Gastroesophageal sphincter (tissue), 4 donors: ENCODE measurements at regions not wholly inside any gene's neighbourhood (a gene's known extent, or its start where the extent isn't known, plus 50 kb on each side); places are given as distances from the start of the nearest gene placed in this dataset.

Source experiments
- ATAC-seq: fragments of 150-250 bp; one replicate; pipeline ENCODE4 v1.9.1; 2016; ENCODE audit warnings: mild to moderate bottlenecking, moderate library complexity
- H3K27ac ChIP-seq, 4 donors: fragments of 200-600 bp; sonication (generic) in 3 of 4; 1 replicate in 3 of 4; 2 replicates in 1 of 4; pipeline ENCODE4 v1.5.1; 2016 to 2019
- H3K27me3 ChIP-seq: fragments of 200-600 bp; sonication (generic); one replicate; pipeline ENCODE4 v1.5.1; 2019
- H3K36me3 ChIP-seq, 2 donors: fragments of 200-600 bp; sonication (generic); one replicate each; pipeline ENCODE4 v1.5.1; 2019; ENCODE audit warnings: control low read depth in 1 of 2
- H3K4me1 ChIP-seq, 3 donors: fragments of 200-600 bp; sonication (generic); 1 replicate in 2 of 3; 2 replicates in 1 of 3; pipeline ENCODE4 v1.5.1; 2016 to 2019; ENCODE audit warnings: control low read depth in 2 of 3
- H3K4me3 ChIP-seq, 2 donors: fragments of 200-600 bp; sonication (generic); one replicate each; pipeline ENCODE4 v1.5.1; 2019; ENCODE audit warnings: mild to moderate bottlenecking in 1 of 2, moderate library complexity in 1 of 2
- H3K9me3 ChIP-seq, 3 donors: fragments of 200-600 bp; sonication (generic); one replicate each; pipeline ENCODE4 v1.5.1; 2017 to 2019; ENCODE audit warnings: control low read depth in 2 of 3
- EP300 ChIP-seq: sonication (generic); formaldehyde crosslinking; IDR thresholded peaks from one replicate; pipeline ENCODE4 v1.6.1; 2017; ENCODE audit warnings: antibody characterized with exemption, mild to moderate bottlenecking
- POLR2A ChIP-seq, 2 donors: fragments of 450-650 bp; IDR thresholded peaks; one replicate each; pipeline ENCODE4 v1.6.1; 2017; ENCODE audit warnings: antibody characterized with exemption in 2 of 2, mild to moderate bottlenecking in 2 of 2, moderate library complexity in 1 of 2
- POLR2AphosphoS5 ChIP-seq: sonication (generic); formaldehyde crosslinking; IDR thresholded peaks from one replicate; pipeline ENCODE4 v1.6.1; 2017; ENCODE audit warnings: antibody characterized with exemption
- WGBS, 2 donors: methylation state at CpG; one replicate each; pipeline ENCODE4 v1.1.5; 2018; ENCODE audit warnings: low coverage in 1 of 2; 5-methylcytosine and 5-hydroxymethylcytosine counted together
- TF ChIP-seq, protein P1 (sequence below), 4 experiments: fragments of 200-600 bp in 2 of 4; fragments of 450-650 bp in 2 of 4; sonication (generic) in 1 of 4; IDR thresholded peaks; one replicate each; pipeline ENCODE4 v1.5.1; 2017 to 2019; ENCODE audit warnings: antibody characterized with exemption in 4 of 4, mild to moderate bottlenecking in 2 of 4, moderate library complexity in 2 of 4

- no peak for ATAC-seq
- peaks cover 0 to 2% (median 0%) of the 10 kb centered on the region in 3 donors for H3K4me1 ChIP-seq
- 93 to 95% methylated on average over 5 of the region's 5 CpGs for WGBS, 2 donors
Measured at GRCh38 chr12:88424791-88425730, 155.2 kb downstream of the KITLG start.

DNA sequence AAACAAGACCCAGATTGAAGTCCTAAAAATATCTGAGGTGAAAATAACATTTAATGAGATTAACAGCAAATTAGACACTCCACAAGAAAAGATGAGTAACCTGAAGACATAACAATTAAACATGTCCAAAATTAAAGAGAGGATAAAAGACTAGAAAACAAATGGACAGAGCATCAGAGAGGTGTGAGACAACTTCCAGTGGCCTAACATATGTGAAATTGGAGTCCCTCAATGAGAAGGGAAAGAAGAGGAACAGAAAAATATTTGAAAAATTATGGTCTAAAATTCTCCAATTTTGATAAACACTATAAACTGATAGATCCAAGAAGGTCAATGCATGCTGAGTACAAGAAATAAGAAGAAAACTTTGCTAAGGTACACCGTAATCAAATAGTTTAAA lies 151.9 kb downstream of the KITLG start:
- WGBS, 2 donors, result 86 to 100% methylated on average over 1 of the region's 1 CpG
- ATAC-seq, result no peak
- TF ChIP-seq EP300 (no peak), POLR2AphosphoS5 (no peak), POLR2A (IDR thresholded peaks at IDR 0.05) (no peak)
- TF ChIP-seq, protein P1, sequence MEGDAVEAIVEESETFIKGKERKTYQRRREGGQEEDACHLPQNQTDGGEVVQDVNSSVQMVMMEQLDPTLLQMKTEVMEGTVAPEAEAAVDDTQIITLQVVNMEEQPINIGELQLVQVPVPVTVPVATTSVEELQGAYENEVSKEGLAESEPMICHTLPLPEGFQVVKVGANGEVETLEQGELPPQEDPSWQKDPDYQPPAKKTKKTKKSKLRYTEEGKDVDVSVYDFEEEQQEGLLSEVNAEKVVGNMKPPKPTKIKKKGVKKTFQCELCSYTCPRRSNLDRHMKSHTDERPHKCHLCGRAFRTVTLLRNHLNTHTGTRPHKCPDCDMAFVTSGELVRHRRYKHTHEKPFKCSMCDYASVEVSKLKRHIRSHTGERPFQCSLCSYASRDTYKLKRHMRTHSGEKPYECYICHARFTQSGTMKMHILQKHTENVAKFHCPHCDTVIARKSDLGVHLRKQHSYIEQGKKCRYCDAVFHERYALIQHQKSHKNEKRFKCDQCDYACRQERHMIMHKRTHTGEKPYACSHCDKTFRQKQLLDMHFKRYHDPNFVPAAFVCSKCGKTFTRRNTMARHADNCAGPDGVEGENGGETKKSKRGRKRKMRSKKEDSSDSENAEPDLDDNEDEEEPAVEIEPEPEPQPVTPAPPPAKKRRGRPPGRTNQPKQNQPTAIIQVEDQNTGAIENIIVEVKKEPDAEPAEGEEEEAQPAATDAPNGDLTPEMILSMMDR (IDR thresholded peaks at IDR 0.05), result no peak

More at GRCh38 chr12:88424791-88425730, 155.2 kb downstream of the KITLG start:
- Histone ChIP-seq H3K9me3 (no peaks in the 10 kb centered on the region), H3K36me3 (no peaks in the 10 kb centered on the region), H3K27me3 (no peaks in the 10 kb centered on the region), H3K4me3 (no peak overlapping the region), H3K27ac (no peak overlapping the region)
- TF ChIP-seq POLR2A (IDR thresholded peaks at IDR 0.05), result no peak
- TF ChIP-seq POLR2AphosphoS5, result no peak
- TF ChIP-seq, protein P1 (IDR thresholded peaks at IDR 0.05), result no peak
- TF ChIP-seq EP300, result no peak

DNA sequence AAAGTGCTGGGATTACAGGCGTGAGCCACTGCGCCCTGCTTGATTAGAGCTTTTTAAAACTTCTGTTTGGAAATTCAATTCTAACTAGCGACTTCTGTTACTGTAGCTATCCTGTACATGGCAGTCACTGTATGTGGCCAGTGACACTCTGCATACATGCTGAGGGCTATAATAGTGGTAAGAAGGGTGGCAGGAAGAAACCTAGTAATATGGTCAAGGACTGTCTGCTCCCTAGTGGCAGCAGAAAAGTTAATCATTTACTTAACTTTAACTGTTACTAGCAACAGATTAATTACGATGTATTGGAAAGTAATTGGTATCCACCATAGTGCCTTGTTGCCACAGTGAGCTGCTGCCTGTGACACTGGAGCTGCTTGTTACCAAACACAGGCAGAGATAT lies 149.0 kb downstream of the KITLG start:
- WGBS, 2 donors, result 88 to 100% methylated on average over 1 to 3 of the region's 4 CpGs
- ATAC-seq, result no peak
- Histone ChIP-seq H3K9me3 (no peaks in the 10 kb centered on the region), H3K36me3 (no peaks in the 10 kb centered on the region), H3K4me3 (no peak overlapping the region), H3K27me3 (no peaks in the 10 kb centered on the region), H3K27ac (peak overlapping the region in 1 of 4 donors; percentile 14), H3K4me1 (peaks cover 9 to 41% (median 10%) of the 10 kb centered on the region in 3 donors)
- TF ChIP-seq POLR2A (IDR thresholded peaks at IDR 0.05) (no peak), EP300 (no peak), POLR2AphosphoS5 (no peak)
- TF ChIP-seq, protein P1 (IDR thresholded peaks at IDR 0.05), result no peak

More for the DNA sequence above, 151.9 kb downstream of the KITLG start:
- no peak overlapping the region for H3K4me3 ChIP-seq
- no peaks in the 10 kb centered on the region for H3K9me3 ChIP-seq
- no peaks in the 10 kb centered on the region for H3K36me3 ChIP-seq
- no peak overlapping the region for H3K27ac ChIP-seq
- H3K4me1 ChIP-seq, result peaks cover 4 to 22% (median 10%) of the 10 kb centered on the region in 3 donors
- H3K27me3 ChIP-seq, result no peaks in the 10 kb centered on the region

DNA sequence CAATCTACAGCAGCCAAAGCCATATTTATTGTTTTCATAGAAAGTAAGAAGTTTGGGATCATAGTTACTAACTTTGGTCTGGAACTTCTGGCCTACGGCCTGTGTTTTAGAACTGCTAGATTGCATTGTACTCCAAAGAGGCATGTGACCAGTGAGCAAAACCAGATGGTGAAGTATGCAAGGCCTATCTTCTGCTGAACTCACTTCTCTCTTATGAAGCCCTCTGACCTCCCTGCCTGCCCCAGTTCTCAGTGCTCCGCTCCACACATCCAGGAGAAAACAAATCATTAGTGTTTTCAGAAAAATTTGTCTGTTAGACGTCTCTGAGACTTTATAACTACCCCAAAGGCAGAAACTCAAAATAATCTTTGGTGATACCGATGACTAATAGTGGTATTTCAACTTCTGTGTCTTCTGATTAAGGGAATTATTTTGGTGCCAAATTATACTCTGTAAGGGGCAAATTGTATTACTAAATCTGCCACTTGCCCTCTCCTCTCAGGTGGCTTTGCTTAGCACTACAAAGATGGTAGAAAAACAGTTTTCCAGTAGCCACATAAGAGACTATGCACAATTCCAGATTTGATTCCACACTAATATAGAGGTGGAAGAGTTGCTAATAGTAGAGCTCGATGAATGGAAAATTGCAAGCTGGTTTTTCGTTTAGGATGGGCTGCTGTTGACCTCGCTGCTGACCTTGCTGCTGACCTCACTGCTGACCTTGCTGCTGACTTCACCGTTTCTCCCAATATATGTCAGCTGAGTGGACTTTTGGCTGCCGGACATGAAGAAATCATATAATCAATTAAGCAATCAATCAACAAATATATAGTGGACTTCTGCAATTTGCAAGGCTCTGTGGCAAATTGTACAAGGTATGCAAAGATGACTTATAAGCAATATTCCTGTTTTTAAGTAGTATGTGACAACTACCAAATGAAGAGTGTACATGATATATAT lies 147.5 kb downstream of the KITLG start:
- no peaks in the 10 kb centered on the region for H3K27me3 ChIP-seq
- peaks cover 0 to 5% (median 0%) of the 10 kb centered on the region in 3 donors for H3K9me3 ChIP-seq
- H3K4me3 ChIP-seq, result no peak overlapping the region
- peak overlapping the region in 3 of 4 donors; percentile 16 to 36 (median 32) for H3K27ac ChIP-seq
- H3K4me1 ChIP-seq, result peaks cover 9 to 42% (median 10%) of the 10 kb centered on the region in 3 donors
- WGBS, 2 donors, result 59 to 61% methylated on average over 6 to 9 of the region's 9 CpGs
- peak; percentile 66 for ATAC-seq
- no peaks in the 10 kb centered on the region for H3K36me3 ChIP-seq
- TF ChIP-seq POLR2A (IDR thresholded peaks at IDR 0.05) (no peak), EP300 (no peak), POLR2AphosphoS5 (no peak)
- TF ChIP-seq, protein P1 (IDR thresholded peaks at IDR 0.05), result no peak
